IMR-90 (cell line): ENCODE measurements at regions not wholly inside any gene's neighbourhood (a gene's known extent, or its start where the extent isn't known, plus 50 kb on each side); places are given as distances from the start of the nearest gene placed in this dataset.

ENCODE experiments used
- ATAC-seq: fragments of 200-7000 bp; cut with Tn5 transposase; 2 replicates; pipeline ENCODE4 v1.9.1; 2020; ENCODE audit warnings: low read depth, mild to moderate bottlenecking, moderate library complexity
- BruUV-seq: library from RNA; stranded (reverse); fragments of 400-500 nt; replicated peaks from 2 replicates; lab custom pipeline; 2021; lab: Mats Ljungman, UMichigan
- CTCF ChIA-PET: fragments of 300-600 bp; formaldehyde crosslinking; extraction: SDS; loops from one replicate; lab custom pipeline; 2021; ENCODE audit warnings: antibody characterized with exemption; lab: Yijun Ruan, JAX
- POLR2A ChIA-PET: fragments of 300-600 bp; sonication (Branson Sonifier 250); formaldehyde crosslinking; loops from one replicate; lab custom pipeline; 2022; ENCODE audit warnings: antibody characterized with exemption; ENCODE audit not compliant: unreplicated experiment; lab: Charles Lee
- DNase-seq: peaks from one replicate; pipeline ENCODE4 v3.0.0; 2013
- H2AFZ ChIP-seq: replicated peaks from 2 replicates; pipeline ENCODE3; 2013; ENCODE audit warnings: low read length, mild to moderate bottlenecking; ENCODE audit not compliant: poor library complexity
- H2AK5ac ChIP-seq: 2 replicates; pipeline ENCODE4 v1.6.1; 2013; ENCODE audit warnings: low read depth, low read length, inconsistent platforms
- H2AK9ac ChIP-seq: replicated peaks from 2 replicates; pipeline ENCODE3; 2013; ENCODE audit warnings: mild to moderate bottlenecking, low read depth, low read length, moderate library complexity; ENCODE audit not compliant: poor library complexity
- H2BK120ac ChIP-seq: 2 replicates; pipeline ENCODE4 v1.6.1; 2013; ENCODE audit warnings: low read depth, low read length, inconsistent platforms
- H2BK15ac ChIP-seq: 3 replicates; pipeline ENCODE4 v1.6.1; 2013; ENCODE audit warnings: low read depth, low read length, inconsistent platforms
- H2BK20ac ChIP-seq: 2 replicates; pipeline ENCODE4 v1.6.1; 2013; ENCODE audit warnings: low read depth, mild to moderate bottlenecking, inconsistent platforms, low read length, moderate library complexity
- H2BK5ac ChIP-seq: 2 replicates; pipeline ENCODE4 v1.6.1; 2013; ENCODE audit warnings: mild to moderate bottlenecking, low read depth, low read length, inconsistent platforms; ENCODE audit not compliant: poor library complexity, severe bottlenecking
- H3K14ac ChIP-seq: replicated peaks from 2 replicates; pipeline ENCODE4 v1.6.1; 2013; ENCODE audit warnings: low read depth, low read length, inconsistent platforms
- H3K18ac ChIP-seq: 2 replicates; pipeline ENCODE4 v1.6.1; 2013; ENCODE audit warnings: low read depth, low read length, control low read depth
- H3K23ac ChIP-seq: 2 replicates; pipeline ENCODE4 v1.6.1; 2013; ENCODE audit warnings: low read depth, low read length, inconsistent platforms
- H3K27ac ChIP-seq: 2 replicates; pipeline ENCODE4 v1.5.1; 2013; ENCODE audit warnings: mild to moderate bottlenecking, control low read depth, low read length; ENCODE audit not compliant: insufficient read depth
- H3K27me3 ChIP-seq: 2 replicates; pipeline ENCODE4 v1.6.1; 2013; ENCODE audit warnings: low read length; ENCODE audit not compliant: control insufficient read depth, insufficient read depth
- H3K36me3 ChIP-seq: 2 replicates; pipeline ENCODE4 v1.6.1; 2013; ENCODE audit warnings: low read length, mixed read lengths; ENCODE audit not compliant: control insufficient read depth, insufficient read depth
- H3K4ac ChIP-seq: 2 replicates; pipeline ENCODE4 v1.6.1; 2013; ENCODE audit warnings: low read depth, low read length, inconsistent platforms
- H3K4me1 ChIP-seq: 2 replicates; pipeline ENCODE4 v1.6.1; 2013; ENCODE audit warnings: low read length, mixed read lengths; ENCODE audit not compliant: control insufficient read depth, insufficient read depth
- H3K4me2 ChIP-seq: 2 replicates; pipeline ENCODE4 v1.6.1; 2013; ENCODE audit warnings: low read depth, mild to moderate bottlenecking, control low read depth, low read length, moderate library complexity
- H3K4me3 ChIP-seq: 2 replicates; pipeline ENCODE4 v1.5.1; 2013; ENCODE audit warnings: low read depth, mild to moderate bottlenecking, control low read depth, low read length, moderate library complexity; ENCODE audit not compliant: insufficient read depth
- H3K56ac ChIP-seq: 2 replicates; pipeline ENCODE4 v1.6.1; 2013; ENCODE audit warnings: low read length, inconsistent platforms; ENCODE audit not compliant: insufficient read depth; ENCODE audit errors: extremely low read depth
- H3K79me1 ChIP-seq, 2 experiments: 2 replicates each; pipeline ENCODE4 v1.6.1; 2013; ENCODE audit warnings: low read length in 2 of 2, inconsistent platforms in 1 of 2, low read depth in 1 of 2
- H3K9ac ChIP-seq: 2 replicates; pipeline ENCODE4 v1.6.1; 2013; ENCODE audit warnings: low read depth, low read length, control low read depth
- H3K9me1 ChIP-seq: 2 replicates; pipeline ENCODE4 v1.6.1; 2013; ENCODE audit warnings: low read length, inconsistent platforms; ENCODE audit not compliant: insufficient read depth
- H3K9me3 ChIP-seq: 2 replicates; pipeline ENCODE4 v1.6.1; 2013; ENCODE audit warnings: low read length; ENCODE audit not compliant: control insufficient read depth, insufficient read depth
- H4K20me1 ChIP-seq: 2 replicates; pipeline ENCODE4 v1.6.1; 2013; ENCODE audit warnings: low read length, inconsistent platforms; ENCODE audit not compliant: insufficient read depth
- H4K5ac ChIP-seq: 2 replicates; pipeline ENCODE4 v1.6.1; 2013; ENCODE audit warnings: mild to moderate bottlenecking, low read depth, low read length, control low read depth
- H4K8ac ChIP-seq, 2 experiments: 2 replicates each; pipeline ENCODE4 v1.6.1; 2013; ENCODE audit warnings: low read depth in 2 of 2, low read length in 2 of 2, control low read depth in 1 of 2, inconsistent platforms in 1 of 2
- H4K91ac ChIP-seq: 2 replicates; pipeline ENCODE4 v1.6.1; 2013; ENCODE audit warnings: low read depth, low read length, inconsistent platforms; ENCODE audit not compliant: insufficient read depth
- BHLHE40 ChIP-seq: fragments of 150-350 bp; IDR thresholded peaks from 2 replicates; pipeline ENCODE4 v1.6.1; 2016; ENCODE audit warnings: mild to moderate bottlenecking, low read depth, low read length
- CEBPB ChIP-seq: IDR thresholded peaks from 2 replicates; pipeline ENCODE4 v1.6.1; 2012; ENCODE audit warnings: low read depth, low read length, improper control_type of control experiment
- CHD1 ChIP-seq: IDR thresholded peaks from 2 replicates; pipeline ENCODE4 v1.6.1; 2012; ENCODE audit warnings: low read depth, low read length, improper control_type of control experiment
- FOS ChIP-seq: fragments of 150-350 bp; IDR thresholded peaks from 2 replicates; pipeline ENCODE4 v1.6.1; 2016; ENCODE audit warnings: low read depth, low read length
- MAFK ChIP-seq: IDR thresholded peaks from 2 replicates; pipeline ENCODE4 v1.6.1; 2012; ENCODE audit warnings: low read depth, low read length, improper control_type of control experiment
- MAZ ChIP-seq: IDR thresholded peaks from 2 replicates; pipeline ENCODE4 v1.6.1; 2012; ENCODE audit warnings: low read depth, mild to moderate bottlenecking, low read length, improper control_type of control experiment, moderate library complexity, borderline replicate concordance
- MXI1 ChIP-seq: IDR thresholded peaks from 2 replicates; pipeline ENCODE4 v1.6.1; 2012; ENCODE audit warnings: low read depth, mild to moderate bottlenecking, low read length, moderate library complexity, borderline replicate concordance
- NFE2L2 ChIP-seq: fragments of 150-350 bp; IDR thresholded peaks from 2 replicates; pipeline ENCODE4 v1.6.1; 2016; ENCODE audit warnings: low read depth, mild to moderate bottlenecking, low read length
- POLR2A ChIP-seq: IDR thresholded peaks from 2 replicates; pipeline ENCODE4 v1.6.1; 2012; ENCODE audit warnings: mild to moderate bottlenecking, low read depth, low read length
- RAD21 ChIP-seq: IDR thresholded peaks from 2 replicates; pipeline ENCODE4 v1.6.1; 2012; ENCODE audit warnings: low read length, improper control_type of control experiment
- RCOR1 ChIP-seq: IDR thresholded peaks from 2 replicates; pipeline ENCODE4 v1.6.1; 2012; ENCODE audit warnings: mild to moderate bottlenecking, low read length, improper control_type of control experiment; ENCODE audit not compliant: insufficient replicate concordance
- RFX5 ChIP-seq: IDR thresholded peaks from 2 replicates; pipeline ENCODE4 v1.8.0; 2012; ENCODE audit warnings: low read depth, mild to moderate bottlenecking, low read length, moderate library complexity
- SMC3 ChIP-seq: fragments of 150-350 bp; IDR thresholded peaks from 2 replicates; pipeline ENCODE4 v1.6.1; 2016; ENCODE audit warnings: low read depth, mild to moderate bottlenecking, antibody characterized with exemption, low read length, moderate library complexity
- WGBS, 2 experiments: methylation state at CpG; one replicate each; pipeline versions ENCODE4 v1.1.5 to v1.1.7; 2013; ENCODE audit warnings: missing lambda C conversion rate in 2 of 2; ENCODE audit not compliant: insufficient read length in 1 of 2; ENCODE audit errors: extremely low coverage in 2 of 2; 5-methylcytosine and 5-hydroxymethylcytosine counted together
- dilution Hi-C: fragments of 300-500 bp; cut with HindIII; formaldehyde crosslinking; loops from one replicate; pipeline ENCODE4 v1.14.3; 2018; ENCODE audit warnings: low sequenced_read_pairs; ENCODE audit not compliant: unreplicated experiment
- in situ Hi-C: fragments of 300-500 bp; cut with MboI; formaldehyde crosslinking; loops from 3 replicates; pipeline ENCODE4 v1.14.3; 2019; ENCODE audit warnings: low sequenced_read_pairs, inconsistent platforms, mixed read lengths
- intact Hi-C: fragments of 100-400 bp; cut with micrococcal nuclease; formaldehyde crosslinking; loops from 2 replicates; pipeline ENCODE4 v1.10.0; 2022
- TF ChIP-seq, protein P1 (sequence below): fragments of 150-350 bp; IDR thresholded peaks from 2 replicates; pipeline ENCODE4 v1.6.1; 2016; ENCODE audit warnings: low read depth, mild to moderate bottlenecking, low read length, moderate library complexity, borderline replicate concordance
- TF ChIP-seq, protein P2 (sequence below): fragments of 150-350 bp; IDR thresholded peaks from 2 replicates; pipeline ENCODE4 v1.6.1; 2017; ENCODE audit warnings: mild to moderate bottlenecking, antibody characterized with exemption, low read length, low read depth
- TF ChIP-seq, protein P3 (sequence below): conservative IDR thresholded peaks from 2 replicates; pipeline ENCODE4 v1.5.1; 2012; ENCODE audit warnings: mild to moderate bottlenecking, low read depth, low read length, improper control_type of control experiment

DNA sequence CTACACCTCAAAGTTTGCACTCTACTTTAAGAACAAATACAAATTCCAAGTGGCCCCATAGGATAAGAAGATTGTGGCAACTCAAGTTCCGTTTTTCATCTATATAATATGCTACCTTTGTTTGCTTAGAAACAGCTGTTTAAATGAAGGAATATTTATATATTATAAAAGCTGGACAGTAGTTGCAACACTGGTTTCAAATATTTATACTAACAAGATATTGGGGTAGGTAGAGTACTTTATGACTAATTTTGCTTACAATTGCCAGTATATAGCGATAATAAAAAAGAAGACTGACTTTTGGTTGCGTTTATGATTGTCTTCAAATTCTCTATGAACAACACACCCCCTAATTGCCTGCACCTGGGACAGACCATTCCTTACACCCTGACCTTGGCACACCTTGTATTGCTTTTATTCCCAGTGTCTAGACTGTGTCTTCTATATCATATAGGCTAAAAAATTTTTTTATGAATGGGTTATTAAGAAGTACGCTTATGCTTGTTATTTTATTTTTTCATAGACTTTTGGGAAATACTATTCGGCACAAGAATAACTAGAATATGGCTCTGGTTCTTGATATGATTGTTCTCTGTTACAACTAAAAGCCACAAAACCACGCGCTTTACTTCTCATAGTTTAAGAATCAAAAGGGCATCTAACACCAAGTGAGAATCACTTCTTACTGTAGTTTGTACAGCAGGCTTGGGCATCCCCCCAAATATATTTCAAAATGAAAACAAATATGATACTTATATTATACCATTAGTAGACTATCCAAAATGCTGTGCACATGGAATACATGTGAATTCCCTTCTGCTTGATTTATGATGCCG is 455.4 kb upstream of the DCN start:
- Histone ChIP-seq H3K4me1 (no peaks in the 10 kb centered on the region), H3K4ac (no peak overlapping the region), H2AK9ac (no peak overlapping the region), H2AFZ (no peak overlapping the region), H3K4me2 (no peak overlapping the region), H3K23ac (no peak overlapping the region), H2AK5ac (no peak overlapping the region), H3K14ac (no peak overlapping the region), H3K18ac (no peak overlapping the region), H2BK20ac (no peak overlapping the region), H3K9me1 (no peaks in the 10 kb centered on the region), H4K8ac (no peak overlapping the region), H2BK5ac (no peak overlapping the region), H2BK15ac (no peak overlapping the region), H3K27me3 (no peaks in the 10 kb centered on the region), H2BK120ac (no peak overlapping the region), H3K9me3 (no peaks in the 10 kb centered on the region), H3K79me1 (no peaks in the 10 kb centered on the region), H3K27ac (no peak overlapping the region), H4K91ac (no peak overlapping the region), H4K5ac (no peak overlapping the region), H3K36me3 (no peaks in the 10 kb centered on the region), H3K9ac (no peak overlapping the region), H3K4me3 (no peak overlapping the region), H4K20me1 (no peaks in the 10 kb centered on the region), H3K56ac (no peak overlapping the region)
- in situ Hi-C loops: no loop called here
- WGBS, 2 experiments: no CpG with 5 or more reads among the region's 8 CpGs
- ChIA-PET CTCF (no interaction called here), POLR2A (no interaction called here)
- BruUV-seq: no TSS peak
- intact Hi-C loops: no loop called here
- dilution Hi-C loops: no loop called here
- DNase-seq: no peak
- TF ChIP-seq CEBPB (no peak), BHLHE40 (no peak), CHD1 (no peak), FOS (no peak), MAZ (no peak), MXI1 (no peak), SMC3 (no peak), RAD21 (no peak), RCOR1 (no peak), NFE2L2 (no peak), POLR2A (no peak), RFX5 (no peak), MAFK (no peak)
- TF ChIP-seq, protein P1, sequence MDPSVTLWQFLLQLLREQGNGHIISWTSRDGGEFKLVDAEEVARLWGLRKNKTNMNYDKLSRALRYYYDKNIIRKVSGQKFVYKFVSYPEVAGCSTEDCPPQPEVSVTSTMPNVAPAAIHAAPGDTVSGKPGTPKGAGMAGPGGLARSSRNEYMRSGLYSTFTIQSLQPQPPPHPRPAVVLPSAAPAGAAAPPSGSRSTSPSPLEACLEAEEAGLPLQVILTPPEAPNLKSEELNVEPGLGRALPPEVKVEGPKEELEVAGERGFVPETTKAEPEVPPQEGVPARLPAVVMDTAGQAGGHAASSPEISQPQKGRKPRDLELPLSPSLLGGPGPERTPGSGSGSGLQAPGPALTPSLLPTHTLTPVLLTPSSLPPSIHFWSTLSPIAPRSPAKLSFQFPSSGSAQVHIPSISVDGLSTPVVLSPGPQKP: no peak
- TF ChIP-seq, protein P2, sequence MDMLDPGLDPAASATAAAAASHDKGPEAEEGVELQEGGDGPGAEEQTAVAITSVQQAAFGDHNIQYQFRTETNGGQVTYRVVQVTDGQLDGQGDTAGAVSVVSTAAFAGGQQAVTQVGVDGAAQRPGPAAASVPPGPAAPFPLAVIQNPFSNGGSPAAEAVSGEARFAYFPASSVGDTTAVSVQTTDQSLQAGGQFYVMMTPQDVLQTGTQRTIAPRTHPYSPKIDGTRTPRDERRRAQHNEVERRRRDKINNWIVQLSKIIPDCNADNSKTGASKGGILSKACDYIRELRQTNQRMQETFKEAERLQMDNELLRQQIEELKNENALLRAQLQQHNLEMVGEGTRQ: no peak
- TF ChIP-seq, protein P3, sequence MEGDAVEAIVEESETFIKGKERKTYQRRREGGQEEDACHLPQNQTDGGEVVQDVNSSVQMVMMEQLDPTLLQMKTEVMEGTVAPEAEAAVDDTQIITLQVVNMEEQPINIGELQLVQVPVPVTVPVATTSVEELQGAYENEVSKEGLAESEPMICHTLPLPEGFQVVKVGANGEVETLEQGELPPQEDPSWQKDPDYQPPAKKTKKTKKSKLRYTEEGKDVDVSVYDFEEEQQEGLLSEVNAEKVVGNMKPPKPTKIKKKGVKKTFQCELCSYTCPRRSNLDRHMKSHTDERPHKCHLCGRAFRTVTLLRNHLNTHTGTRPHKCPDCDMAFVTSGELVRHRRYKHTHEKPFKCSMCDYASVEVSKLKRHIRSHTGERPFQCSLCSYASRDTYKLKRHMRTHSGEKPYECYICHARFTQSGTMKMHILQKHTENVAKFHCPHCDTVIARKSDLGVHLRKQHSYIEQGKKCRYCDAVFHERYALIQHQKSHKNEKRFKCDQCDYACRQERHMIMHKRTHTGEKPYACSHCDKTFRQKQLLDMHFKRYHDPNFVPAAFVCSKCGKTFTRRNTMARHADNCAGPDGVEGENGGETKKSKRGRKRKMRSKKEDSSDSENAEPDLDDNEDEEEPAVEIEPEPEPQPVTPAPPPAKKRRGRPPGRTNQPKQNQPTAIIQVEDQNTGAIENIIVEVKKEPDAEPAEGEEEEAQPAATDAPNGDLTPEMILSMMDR: no peak
- no peak for ATAC-seq
